ENCODE measurements at regions not wholly inside any gene's neighbourhood (a gene's known extent, or its start where the extent isn't known, plus 50 kb on each side); places are given as distances from the start of the nearest gene placed in this dataset.

GRCh38 chr10:126803394-126803793 is 101.8 kb upstream of the DOCK1 start:
- Histone ChIP-seq H3K27ac (no peak overlapping the region), H3K9me3 (no peaks in the 10 kb centered on the region), H3K4me1 (no peaks in the 10 kb centered on the region), H3K36me3 (no peaks in the 10 kb centered on the region), H3K4me3 (no peak overlapping the region), H3K27me3 (no peaks in the 10 kb centered on the region)
- no peak for DNase-seq (ENCODE audit: low spot score in 2 of 2)
- intact Hi-C loops (cut with DNase I; ENCODE audit: low total_unique reads), result no loop called here
- TF ChIP-seq POLR2AphosphoS5 (IDR thresholded peaks at IDR 0.05) (no peak), CTCF (IDR thresholded peaks at IDR 0.05) (no peak), POLR2A (IDR thresholded peaks at IDR 0.05) (no peak)

DNA sequence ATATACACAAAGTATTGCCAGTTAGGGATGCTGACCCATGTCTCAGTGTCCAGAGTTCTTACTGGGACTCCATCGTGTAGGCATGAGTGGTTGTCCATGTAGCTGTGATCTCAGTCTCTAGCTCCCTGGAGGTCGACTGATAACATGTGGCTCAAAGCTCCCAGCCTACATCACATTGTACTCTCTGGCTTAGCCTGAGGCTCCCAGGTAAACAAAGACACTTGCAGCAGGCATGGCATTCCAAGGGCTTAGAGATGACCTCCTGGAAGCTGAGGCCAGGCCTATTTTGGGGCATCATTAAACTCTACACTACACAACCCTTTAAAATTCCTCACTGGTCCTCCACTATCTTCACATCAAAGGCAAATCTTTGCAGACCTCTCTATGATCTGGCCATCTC is 100.8 kb upstream of the DOCK1 start:
- no peaks in the 10 kb centered on the region for H3K36me3 ChIP-seq
- H3K27ac ChIP-seq, result no peak overlapping the region
- no peak for DNase-seq (ENCODE audit: low spot score in 2 of 2)
- H3K4me1 ChIP-seq, result no peaks in the 10 kb centered on the region
- no peak overlapping the region for H3K4me3 ChIP-seq
- TF ChIP-seq POLR2AphosphoS5 (IDR thresholded peaks at IDR 0.05) (no peak), POLR2A (IDR thresholded peaks at IDR 0.05) (no peak), CTCF (IDR thresholded peaks at IDR 0.05) (no peak)
- H3K27me3 ChIP-seq, result no peaks in the 10 kb centered on the region
- intact Hi-C loops (cut with DNase I; ENCODE audit: low total_unique reads), result no loop called here
- H3K9me3 ChIP-seq, result no peaks in the 10 kb centered on the region

GRCh38 chr10:126806498-126806897 is 98.7 kb upstream of the DOCK1 start:
- Histone ChIP-seq H3K27me3 (no peaks in the 10 kb centered on the region), H3K36me3 (no peaks in the 10 kb centered on the region), H3K27ac (no peak overlapping the region), H3K4me1 (no peaks in the 10 kb centered on the region), H3K9me3 (no peaks in the 10 kb centered on the region), H3K4me3 (no peak overlapping the region)
- intact Hi-C loops (cut with DNase I; ENCODE audit: low total_unique reads), result no loop called here
- no peak for DNase-seq (ENCODE audit: low spot score in 2 of 2)
- TF ChIP-seq POLR2AphosphoS5 (IDR thresholded peaks at IDR 0.05) (no peak), POLR2A (IDR thresholded peaks at IDR 0.05) (no peak), CTCF (IDR thresholded peaks at IDR 0.05) (no peak)

GRCh38 chr10:126806991-126807702 is 98.1 kb upstream of the DOCK1 start:
- no peaks in the 10 kb centered on the region for H3K9me3 ChIP-seq
- H3K27me3 ChIP-seq, result no peaks in the 10 kb centered on the region
- no peaks in the 10 kb centered on the region for H3K36me3 ChIP-seq
- no peak for TF ChIP-seq CTCF (IDR thresholded peaks at IDR 0.05)
- no peak for TF ChIP-seq POLR2A (IDR thresholded peaks at IDR 0.05)
- TF ChIP-seq POLR2AphosphoS5 (IDR thresholded peaks at IDR 0.05), result no peak
- DNase-seq (ENCODE audit: low spot score in 2 of 2), result no peak
- H3K4me1 ChIP-seq, result no peaks in the 10 kb centered on the region
- intact Hi-C loops (cut with DNase I; ENCODE audit: low total_unique reads), result no loop called here
- H3K4me3 ChIP-seq, result no peak overlapping the region
- H3K27ac ChIP-seq, result no peak overlapping the region

- H3K36me3 ChIP-seq, result no peaks in the 10 kb centered on the region
- no peak overlapping the region for H3K4me3 ChIP-seq
- no peaks in the 10 kb centered on the region for H3K9me3 ChIP-seq
- DNase-seq (ENCODE audit: low spot score in 2 of 2), result no peak
- no peaks in the 10 kb centered on the region for H3K4me1 ChIP-seq
- no peak overlapping the region for H3K27ac ChIP-seq
- TF ChIP-seq POLR2A (IDR thresholded peaks at IDR 0.05) (no peak), CTCF (IDR thresholded peaks at IDR 0.05) (no peak), POLR2AphosphoS5 (IDR thresholded peaks at IDR 0.05) (no peak)
- intact Hi-C loops (cut with DNase I; ENCODE audit: low total_unique reads), result no loop called here
- H3K27me3 ChIP-seq, result no peaks in the 10 kb centered on the region
Observed at GRCh38 chr10:126808103-126808502, 97.1 kb upstream of the DOCK1 start.
